ENCODE measurements at regions not wholly inside any gene's neighbourhood (a gene's known extent, or its start where the extent isn't known, plus 50 kb on each side); places are given as distances from the start of the nearest gene placed in this dataset.

DNA sequence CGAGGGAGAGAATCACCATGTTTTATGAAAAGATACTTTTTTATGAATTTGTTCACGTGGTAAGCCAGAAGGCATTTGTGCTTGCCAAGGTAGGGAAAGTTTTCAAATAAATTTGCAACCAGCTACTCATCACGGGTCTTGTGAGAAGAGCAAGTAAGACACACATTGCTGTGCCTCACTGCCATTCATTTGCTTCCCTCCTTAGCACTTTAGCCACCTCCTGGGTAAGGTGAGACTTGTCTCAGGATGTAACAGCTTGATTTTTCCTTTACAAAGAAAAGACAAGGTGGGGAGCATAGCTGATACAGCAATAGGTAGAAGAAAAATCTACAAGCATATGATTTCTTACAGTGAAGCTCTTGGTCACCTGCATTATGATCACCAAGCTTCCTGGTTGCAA is 342.4 kb upstream of the GRM3 start:
- TF ChIP-seq, protein P1, sequence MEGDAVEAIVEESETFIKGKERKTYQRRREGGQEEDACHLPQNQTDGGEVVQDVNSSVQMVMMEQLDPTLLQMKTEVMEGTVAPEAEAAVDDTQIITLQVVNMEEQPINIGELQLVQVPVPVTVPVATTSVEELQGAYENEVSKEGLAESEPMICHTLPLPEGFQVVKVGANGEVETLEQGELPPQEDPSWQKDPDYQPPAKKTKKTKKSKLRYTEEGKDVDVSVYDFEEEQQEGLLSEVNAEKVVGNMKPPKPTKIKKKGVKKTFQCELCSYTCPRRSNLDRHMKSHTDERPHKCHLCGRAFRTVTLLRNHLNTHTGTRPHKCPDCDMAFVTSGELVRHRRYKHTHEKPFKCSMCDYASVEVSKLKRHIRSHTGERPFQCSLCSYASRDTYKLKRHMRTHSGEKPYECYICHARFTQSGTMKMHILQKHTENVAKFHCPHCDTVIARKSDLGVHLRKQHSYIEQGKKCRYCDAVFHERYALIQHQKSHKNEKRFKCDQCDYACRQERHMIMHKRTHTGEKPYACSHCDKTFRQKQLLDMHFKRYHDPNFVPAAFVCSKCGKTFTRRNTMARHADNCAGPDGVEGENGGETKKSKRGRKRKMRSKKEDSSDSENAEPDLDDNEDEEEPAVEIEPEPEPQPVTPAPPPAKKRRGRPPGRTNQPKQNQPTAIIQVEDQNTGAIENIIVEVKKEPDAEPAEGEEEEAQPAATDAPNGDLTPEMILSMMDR (IDR thresholded peaks at IDR 0.05; ENCODE audit: low read length): no peak
- no peak for TF ChIP-seq EZH2 (IDR thresholded peaks at IDR 0.05; ENCODE audit: borderline replicate concordance, low read length)

All from OCI-LY1 (cell line).